ENCODE measurements at regions not wholly inside any gene's neighbourhood (a gene's known extent, or its start where the extent isn't known, plus 50 kb on each side); places are given as distances from the start of the nearest gene placed in this dataset.
"Not testable (repeated sequence)": the region's sequence is repeated elsewhere in the genome, so short reads cannot be mapped to it uniquely, and the experiment has no call there.

- Mint-ChIP-seq H3K27me3 (peaks cover 10% of the 10 kb centered on the region), H3K9me3 (no peaks in the 10 kb centered on the region), H3K4me1 (peaks cover 4% of the 10 kb centered on the region), H3K36me3 (ENCODE audit: low read depth) (no peaks in the 10 kb centered on the region), H3K4me3 (no peak overlapping the region), H3K27ac (no peak overlapping the region)
- no peak for ATAC-seq (replicated peaks)
These were observed 83.6 kb upstream of the ABHD2 start for GRCh38 chr15:89004726-89005030.

- not testable (repeated sequence) for H3K4me3 Mint-ChIP-seq; H3K9me3 Mint-ChIP-seq; H3K27ac Mint-ChIP-seq; ATAC-seq (replicated peaks); H3K4me1 Mint-ChIP-seq; H3K36me3 Mint-ChIP-seq (ENCODE audit: low read depth)
- peaks cover 10% of the 10 kb centered on the region for H3K27me3 Mint-ChIP-seq
These were observed 80.7 kb upstream of the ABHD2 start for GRCh38 chr15:89007527-89007926.

GRCh38 chr15:89007989-89008388 lies 80.3 kb upstream of the ABHD2 start:
- no peak for ATAC-seq (replicated peaks)
- Mint-ChIP-seq H3K4me1 (no peaks in the 10 kb centered on the region), H3K27ac (no peak overlapping the region), H3K4me3 (no peak overlapping the region), H3K36me3 (ENCODE audit: low read depth) (no peaks in the 10 kb centered on the region), H3K27me3 (peaks cover 10% of the 10 kb centered on the region), H3K9me3 (no peaks in the 10 kb centered on the region)

GRCh38 chr15:89009080-89009479 lies 79.2 kb upstream of the ABHD2 start:
- H3K27ac Mint-ChIP-seq: no peak overlapping the region
- H3K4me1 Mint-ChIP-seq: no peaks in the 10 kb centered on the region
- no peak for ATAC-seq (replicated peaks)
- H3K9me3 Mint-ChIP-seq: no peaks in the 10 kb centered on the region
- H3K4me3 Mint-ChIP-seq: no peak overlapping the region
- peaks cover 10% of the 10 kb centered on the region for H3K27me3 Mint-ChIP-seq
- no peaks in the 10 kb centered on the region for H3K36me3 Mint-ChIP-seq (ENCODE audit: low read depth)

- no peaks in the 10 kb centered on the region for H3K9me3 Mint-ChIP-seq
- H3K4me1 Mint-ChIP-seq: peaks cover 4% of the 10 kb centered on the region
- no peak overlapping the region for H3K27ac Mint-ChIP-seq
- ATAC-seq (replicated peaks): peak; percentile 75
- H3K4me3 Mint-ChIP-seq: no peak overlapping the region
- no peaks in the 10 kb centered on the region for H3K36me3 Mint-ChIP-seq (ENCODE audit: low read depth)
- no peaks in the 10 kb centered on the region for H3K27me3 Mint-ChIP-seq
These were observed 72.7 kb upstream of the ABHD2 start for GRCh38 chr15:89015412-89016097.

- Mint-ChIP-seq H3K27ac (no peak overlapping the region), H3K9me3 (no peaks in the 10 kb centered on the region), H3K36me3 (ENCODE audit: low read depth) (no peaks in the 10 kb centered on the region), H3K27me3 (no peaks in the 10 kb centered on the region), H3K4me1 (peaks cover 4% of the 10 kb centered on the region), H3K4me3 (peak overlapping the region; percentile 14)
- peak; percentile 7 for ATAC-seq (replicated peaks)
These were observed 71.7 kb upstream of the ABHD2 start for GRCh38 chr15:89016549-89017041.

- no peak overlapping the region for H3K27ac Mint-ChIP-seq
- H3K4me3 Mint-ChIP-seq: peak overlapping the region; percentile 74
- H3K9me3 Mint-ChIP-seq: no peaks in the 10 kb centered on the region
- ATAC-seq (replicated peaks): peak; percentile 83
- peaks cover 4% of the 10 kb centered on the region for H3K4me1 Mint-ChIP-seq
- H3K36me3 Mint-ChIP-seq (ENCODE audit: low read depth): no peaks in the 10 kb centered on the region
- no peaks in the 10 kb centered on the region for H3K27me3 Mint-ChIP-seq
These were observed 70.7 kb upstream of the ABHD2 start for GRCh38 chr15:89017370-89018066.

GRCh38 chr15:89018207-89018606 lies 70.0 kb upstream of the ABHD2 start:
- no peak overlapping the region for H3K27ac Mint-ChIP-seq
- no peak for ATAC-seq (replicated peaks)
- peaks cover 4% of the 10 kb centered on the region for H3K4me1 Mint-ChIP-seq
- H3K36me3 Mint-ChIP-seq (ENCODE audit: low read depth): no peaks in the 10 kb centered on the region
- no peaks in the 10 kb centered on the region for H3K9me3 Mint-ChIP-seq
- H3K27me3 Mint-ChIP-seq: no peaks in the 10 kb centered on the region
- H3K4me3 Mint-ChIP-seq: peak overlapping the region; percentile 74

- Mint-ChIP-seq H3K27ac (no peak overlapping the region), H3K4me1 (peaks cover 4% of the 10 kb centered on the region), H3K36me3 (ENCODE audit: low read depth) (no peaks in the 10 kb centered on the region), H3K27me3 (no peaks in the 10 kb centered on the region), H3K4me3 (no peak overlapping the region), H3K9me3 (no peaks in the 10 kb centered on the region)
- no peak for ATAC-seq (replicated peaks)
These were observed 68.8 kb upstream of the ABHD2 start for GRCh38 chr15:89019436-89019835.

- peaks cover 4% of the 10 kb centered on the region for H3K4me1 Mint-ChIP-seq
- H3K9me3 Mint-ChIP-seq: no peaks in the 10 kb centered on the region
- H3K36me3 Mint-ChIP-seq (ENCODE audit: low read depth): no peaks in the 10 kb centered on the region
- H3K27me3 Mint-ChIP-seq: peaks cover 2% of the 10 kb centered on the region
- ATAC-seq (replicated peaks): no peak
- H3K27ac Mint-ChIP-seq: no peak overlapping the region
- no peak overlapping the region for H3K4me3 Mint-ChIP-seq
These were observed 67.0 kb upstream of the ABHD2 start for GRCh38 chr15:89021224-89021623.

GRCh38 chr15:89021886-89022285 lies 66.4 kb upstream of the ABHD2 start:
- H3K4me1 Mint-ChIP-seq; ATAC-seq (replicated peaks); H3K36me3 Mint-ChIP-seq (ENCODE audit: low read depth); H3K9me3 Mint-ChIP-seq; H3K27me3 Mint-ChIP-seq; H3K27ac Mint-ChIP-seq; H3K4me3 Mint-ChIP-seq: not testable (repeated sequence)

GRCh38 chr15:89023311-89023961 lies 64.8 kb upstream of the ABHD2 start:
- H3K4me3 Mint-ChIP-seq: no peak overlapping the region
- H3K27ac Mint-ChIP-seq: no peak overlapping the region
- no peak for ATAC-seq (replicated peaks)
- H3K9me3 Mint-ChIP-seq: no peaks in the 10 kb centered on the region
- H3K27me3 Mint-ChIP-seq: peaks cover 11% of the 10 kb centered on the region
- no peaks in the 10 kb centered on the region for H3K4me1 Mint-ChIP-seq
- H3K36me3 Mint-ChIP-seq (ENCODE audit: low read depth): no peaks in the 10 kb centered on the region

GRCh38 chr15:89024418-89024817 lies 63.8 kb upstream of the ABHD2 start:
- no peaks in the 10 kb centered on the region for H3K36me3 Mint-ChIP-seq (ENCODE audit: low read depth)
- no peaks in the 10 kb centered on the region for H3K9me3 Mint-ChIP-seq
- H3K4me1 Mint-ChIP-seq: no peaks in the 10 kb centered on the region
- no peak for ATAC-seq (replicated peaks)
- no peak overlapping the region for H3K4me3 Mint-ChIP-seq
- H3K27me3 Mint-ChIP-seq: peaks cover 11% of the 10 kb centered on the region
- no peak overlapping the region for H3K27ac Mint-ChIP-seq

- no peaks in the 10 kb centered on the region for H3K36me3 Mint-ChIP-seq (ENCODE audit: low read depth)
These were observed 62.1 kb upstream of the ABHD2 start for GRCh38 chr15:89026167-89026566.

GRCh38 chr15:89028036-89028435 lies 60.2 kb upstream of the ABHD2 start:
- Mint-ChIP-seq H3K4me3 (no peak overlapping the region), H3K36me3 (ENCODE audit: low read depth) (no peaks in the 10 kb centered on the region), H3K27me3 (peaks cover 11% of the 10 kb centered on the region), H3K4me1 (no peaks in the 10 kb centered on the region), H3K9me3 (no peaks in the 10 kb centered on the region), H3K27ac (no peak overlapping the region)
- no peak for ATAC-seq (replicated peaks)

More at GRCh38 chr15:89026167-89026566, 62.1 kb upstream of the ABHD2 start:
- H3K4me1 Mint-ChIP-seq: no peaks in the 10 kb centered on the region
- no peaks in the 10 kb centered on the region for H3K9me3 Mint-ChIP-seq
- no peak for ATAC-seq (replicated peaks)
- H3K27ac Mint-ChIP-seq: no peak overlapping the region
- peaks cover 11% of the 10 kb centered on the region for H3K27me3 Mint-ChIP-seq
- no peak overlapping the region for H3K4me3 Mint-ChIP-seq

All from activated T-helper 17 cell treated with anti-CD3 and anti-CD28 coated beads, Interleukin-2, amount 50 U/mL, for 72 hours (primary cell).